AG10803 (cell line): ENCODE measurements at regions not wholly inside any gene's neighbourhood (a gene's known extent, or its start where the extent isn't known, plus 50 kb on each side); places are given as distances from the start of the nearest gene placed in this dataset.

Experiments
- DNase-seq: peaks from one replicate; pipeline ENCODE4 v3.0.0; 2010; ENCODE audit warnings: low read depth
- H3K4me3 ChIP-seq: 2 replicates; pipeline ENCODE4 v1.5.1; 2011; ENCODE audit warnings: mild to moderate bottlenecking, low read length, control low read depth
- CTCF ChIP-seq: conservative IDR thresholded peaks from 2 replicates; pipeline ENCODE4 v1.5.1; 2011; ENCODE audit warnings: mild to moderate bottlenecking, low read length, control low read depth, inconsistent platforms

- no peak for TF ChIP-seq CTCF
- H3K4me3 ChIP-seq, result no peak overlapping the region
- no peak for DNase-seq
These were observed 60.2 kb upstream of the ACTRT2 start for GRCh38 chr1:2961081-2961480.

- H3K4me3 ChIP-seq, result no peak overlapping the region
- no peak for DNase-seq
- TF ChIP-seq CTCF, result no peak
These were observed 59.6 kb upstream of the ACTRT2 start for GRCh38 chr1:2961661-2962060.

GRCh38 chr1:2962061-2962460, 59.2 kb upstream of the ACTRT2 start:
- TF ChIP-seq CTCF, result no peak
- no peak overlapping the region for H3K4me3 ChIP-seq
- no peak for DNase-seq

GRCh38 chr1:2962541-2962940, 58.7 kb upstream of the ACTRT2 start:
- no peak overlapping the region for H3K4me3 ChIP-seq
- no peak for DNase-seq
- TF ChIP-seq CTCF, result no peak

- DNase-seq, result no peak
- H3K4me3 ChIP-seq, result no peak overlapping the region
- TF ChIP-seq CTCF, result no peak
These were observed 58.3 kb upstream of the ACTRT2 start for GRCh38 chr1:2962946-2963345.

- no peak overlapping the region for H3K4me3 ChIP-seq
- no peak for TF ChIP-seq CTCF
- no peak for DNase-seq
These were observed 55.6 kb upstream of the ACTRT2 start for GRCh38 chr1:2965676-2966075.

- TF ChIP-seq CTCF, result no peak
- H3K4me3 ChIP-seq, result no peak overlapping the region
- no peak for DNase-seq
These were observed 54.6 kb upstream of the ACTRT2 start for GRCh38 chr1:2966449-2967328.
